OCI-LY1 (cell line): ENCODE measurements at regions not wholly inside any gene's neighbourhood (a gene's known extent, or its start where the extent isn't known, plus 50 kb on each side); places are given as distances from the start of the nearest gene placed in this dataset.

Experiments
- CTCF ChIP-seq: fragments of 200-600 bp; sonication (generic), shearing (Covaris generic); IDR thresholded peaks from 2 replicates; pipeline ENCODE4 v1.5.1; 2017; ENCODE audit warnings: mild to moderate bottlenecking, antibody characterized with exemption, low read length, moderate library complexity, mixed read lengths
- EZH2 ChIP-seq: fragments of 200-600 bp; sonication (generic), shearing (Covaris generic); IDR thresholded peaks from 2 replicates; pipeline ENCODE4 v1.8.0; 2017; ENCODE audit warnings: borderline replicate concordance, mixed run types, mild to moderate bottlenecking, antibody characterized with exemption, low read length, moderate library complexity, mixed read lengths

GRCh38 chr5:19408149-19408548, 579.9 kb downstream of the CDH18 start:
- TF ChIP-seq CTCF (no peak), EZH2 (no peak)
